ENCODE measurements at regions not wholly inside any gene's neighbourhood (a gene's known extent, or its start where the extent isn't known, plus 50 kb on each side); places are given as distances from the start of the nearest gene placed in this dataset.

GRCh38 chr11:86193297-86194095 is 51.1 kb upstream of the EED start:
- no peak for DNase-seq

- no peak for DNase-seq
Observed at GRCh38 chr11:86192519-86193257, 51.9 kb upstream of the EED start.

GRCh38 chr11:86191874-86192273 is 52.7 kb upstream of the EED start:
- DNase-seq: no peak

- DNase-seq: no peak
Observed at GRCh38 chr11:86187027-86187426, 57.5 kb upstream of the EED start.

- no peak for DNase-seq
Observed at GRCh38 chr11:86186386-86186785, 58.2 kb upstream of the EED start.

- DNase-seq: no peak
Observed at GRCh38 chr11:86185381-86185750, 59.2 kb upstream of the EED start.

- DNase-seq: no peak
Observed at GRCh38 chr11:86184728-86185380, 59.7 kb upstream of the EED start.

- no peak for DNase-seq
Observed at GRCh38 chr11:86183694-86184093, 60.9 kb upstream of the EED start.

GRCh38 chr11:86182976-86183584 is 61.5 kb upstream of the EED start:
- DNase-seq: no peak

GRCh38 chr11:86181379-86181778 is 63.2 kb upstream of the EED start:
- DNase-seq: no peak

- no peak for DNase-seq
Observed at GRCh38 chr11:86180851-86181250, 63.7 kb upstream of the EED start.

- DNase-seq: no peak
Observed at GRCh38 chr11:86180423-86180822, 64.1 kb upstream of the EED start.

GRCh38 chr11:86179646-86180064 is 64.9 kb upstream of the EED start:
- no peak for DNase-seq

GRCh38 chr11:86177302-86177701 is 67.3 kb upstream of the EED start:
- DNase-seq: no peak

GRCh38 chr11:86176165-86176884 is 68.2 kb upstream of the EED start:
- no peak for DNase-seq

- DNase-seq: no peak
Observed at GRCh38 chr11:86175626-86176025, 68.9 kb upstream of the EED start.

- no peak for DNase-seq
Observed at GRCh38 chr11:86175191-86175590, 69.4 kb upstream of the EED start.

GRCh38 chr11:86174101-86175046 is 70.2 kb upstream of the EED start:
- peak; percentile 99 for DNase-seq

GRCh38 chr11:86172894-86173293 is 71.7 kb upstream of the EED start:
- DNase-seq: no peak

GRCh38 chr11:86171627-86172026 is 72.9 kb upstream of the EED start:
- no peak for DNase-seq

- no peak for DNase-seq
Observed at GRCh38 chr11:86167499-86168164, 76.9 kb upstream of the EED start.

Data from amniotic stem cell (primary cell).